ENCODE measurements at regions not wholly inside any gene's neighbourhood (a gene's known extent, or its start where the extent isn't known, plus 50 kb on each side); places are given as distances from the start of the nearest gene placed in this dataset.

GRCh38 chr14:26191123-26191522 lies 406.7 kb downstream of the NOVA1 start:
- Histone ChIP-seq H2AFZ (ENCODE audit: low read length) (no peak overlapping the region), H3K4me1 (ENCODE audit: low read length) (no peaks in the 10 kb centered on the region), H3K4me2 (ENCODE audit: low read depth, low read length, poor library complexity, severe bottlenecking) (no peak overlapping the region), H3K4me3 (ENCODE audit: low read length) (no peak overlapping the region), H4K20me1 (ENCODE audit: insufficient read depth, low read depth, low read length) (no peaks in the 10 kb centered on the region), H3K9me3 (ENCODE audit: low read length) (peaks cover 85% of the 10 kb centered on the region), H3K9ac (ENCODE audit: low read length) (no peak overlapping the region), H3K9me2 (replicated peaks; ENCODE audit: insufficient read depth, low read length) (no peaks in the 10 kb centered on the region), H3K27ac (ENCODE audit: low read length) (no peak overlapping the region), H3K36me3 (ENCODE audit: insufficient read depth, low read length) (no peaks in the 10 kb centered on the region), H3K79me2 (ENCODE audit: low read length) (no peaks in the 10 kb centered on the region), H3K27me3 (ENCODE audit: low read length) (no peaks in the 10 kb centered on the region)
- no peak for DNase-seq

DNA sequence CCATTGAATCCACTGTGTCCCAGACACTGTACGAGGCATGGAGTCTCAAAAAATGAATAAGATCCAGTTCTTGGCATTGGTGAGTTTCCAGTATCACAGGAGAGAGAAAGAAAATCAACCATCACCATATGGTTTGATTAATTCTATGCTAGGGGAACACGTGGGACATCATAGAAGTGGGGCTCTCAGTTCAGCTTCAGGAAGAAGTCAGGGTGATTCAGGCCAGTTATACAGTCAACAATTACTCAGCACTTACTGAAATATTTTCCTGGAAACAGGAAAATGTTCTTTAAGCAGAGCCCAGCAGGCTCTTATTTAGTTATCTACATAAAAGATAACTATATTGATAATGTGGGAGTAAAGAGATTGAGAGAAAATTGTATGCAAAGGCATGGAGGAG lies 407.2 kb downstream of the NOVA1 start:
- Histone ChIP-seq H3K27me3 (ENCODE audit: low read length) (no peaks in the 10 kb centered on the region), H3K27ac (ENCODE audit: low read length) (no peak overlapping the region), H3K79me2 (ENCODE audit: low read length) (no peaks in the 10 kb centered on the region), H3K4me1 (ENCODE audit: low read length) (no peaks in the 10 kb centered on the region), H3K36me3 (ENCODE audit: insufficient read depth, low read length) (no peaks in the 10 kb centered on the region), H3K4me2 (ENCODE audit: low read depth, low read length, poor library complexity, severe bottlenecking) (no peak overlapping the region), H2AFZ (ENCODE audit: low read length) (no peak overlapping the region), H3K4me3 (ENCODE audit: low read length) (no peak overlapping the region), H3K9me3 (ENCODE audit: low read length) (peaks cover 84% of the 10 kb centered on the region), H3K9ac (ENCODE audit: low read length) (no peak overlapping the region), H4K20me1 (ENCODE audit: insufficient read depth, low read depth, low read length) (no peaks in the 10 kb centered on the region), H3K9me2 (replicated peaks; ENCODE audit: insufficient read depth, low read length) (no peaks in the 10 kb centered on the region)
- no peak for DNase-seq

GRCh38 chr14:26187996-26188620 lies 409.7 kb downstream of the NOVA1 start:
- H3K27ac ChIP-seq (ENCODE audit: low read length), result no peak overlapping the region
- H2AFZ ChIP-seq (ENCODE audit: low read length), result no peak overlapping the region
- no peak overlapping the region for H3K4me2 ChIP-seq (ENCODE audit: low read depth, low read length, poor library complexity, severe bottlenecking)
- no peak overlapping the region for H3K4me3 ChIP-seq (ENCODE audit: low read length)
- no peaks in the 10 kb centered on the region for H3K27me3 ChIP-seq (ENCODE audit: low read length)
- no peaks in the 10 kb centered on the region for H3K79me2 ChIP-seq (ENCODE audit: low read length)
- H3K36me3 ChIP-seq (ENCODE audit: insufficient read depth, low read length), result no peaks in the 10 kb centered on the region
- DNase-seq, result no peak
- H3K9ac ChIP-seq (ENCODE audit: low read length), result no peak overlapping the region
- no peaks in the 10 kb centered on the region for H4K20me1 ChIP-seq (ENCODE audit: insufficient read depth, low read depth, low read length)
- H3K9me3 ChIP-seq (ENCODE audit: low read length), result peaks cover 78% of the 10 kb centered on the region
- no peaks in the 10 kb centered on the region for H3K9me2 ChIP-seq (replicated peaks; ENCODE audit: insufficient read depth, low read length)
- no peaks in the 10 kb centered on the region for H3K4me1 ChIP-seq (ENCODE audit: low read length)

DNA sequence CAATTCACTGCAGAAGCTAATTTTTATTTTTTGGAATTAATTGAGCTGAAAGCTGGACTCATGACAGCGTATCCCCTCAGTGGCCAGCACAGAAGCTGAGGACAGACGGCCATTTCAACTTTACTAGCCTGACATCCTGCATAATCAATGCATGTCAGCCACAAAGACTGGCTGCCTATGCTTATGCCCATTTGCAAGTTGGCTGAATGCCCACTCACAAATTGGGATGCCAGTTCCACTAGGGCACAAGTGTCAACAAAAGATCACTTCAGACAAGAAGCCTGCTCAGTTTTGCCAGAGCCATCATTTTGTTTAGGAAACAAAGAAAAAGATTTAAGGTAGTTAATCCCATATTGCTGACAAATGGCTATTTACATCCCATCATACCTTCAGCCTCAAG lies 417.6 kb downstream of the NOVA1 start:
- H3K4me3 ChIP-seq (ENCODE audit: low read length), result no peak overlapping the region
- no peaks in the 10 kb centered on the region for H3K79me2 ChIP-seq (ENCODE audit: low read length)
- H3K4me1 ChIP-seq (ENCODE audit: low read length), result no peaks in the 10 kb centered on the region
- H2AFZ ChIP-seq (ENCODE audit: low read length), result no peak overlapping the region
- H3K9me3 ChIP-seq (ENCODE audit: low read length), result peaks cover 73% of the 10 kb centered on the region
- no peak overlapping the region for H3K27ac ChIP-seq (ENCODE audit: low read length)
- DNase-seq, result no peak
- no peak overlapping the region for H3K4me2 ChIP-seq (ENCODE audit: low read depth, low read length, poor library complexity, severe bottlenecking)
- no peaks in the 10 kb centered on the region for H3K9me2 ChIP-seq (replicated peaks; ENCODE audit: insufficient read depth, low read length)
- no peak overlapping the region for H3K9ac ChIP-seq (ENCODE audit: low read length)
- H4K20me1 ChIP-seq (ENCODE audit: insufficient read depth, low read depth, low read length), result no peaks in the 10 kb centered on the region
- H3K36me3 ChIP-seq (ENCODE audit: insufficient read depth, low read length), result no peaks in the 10 kb centered on the region
- no peaks in the 10 kb centered on the region for H3K27me3 ChIP-seq (ENCODE audit: low read length)

DNA sequence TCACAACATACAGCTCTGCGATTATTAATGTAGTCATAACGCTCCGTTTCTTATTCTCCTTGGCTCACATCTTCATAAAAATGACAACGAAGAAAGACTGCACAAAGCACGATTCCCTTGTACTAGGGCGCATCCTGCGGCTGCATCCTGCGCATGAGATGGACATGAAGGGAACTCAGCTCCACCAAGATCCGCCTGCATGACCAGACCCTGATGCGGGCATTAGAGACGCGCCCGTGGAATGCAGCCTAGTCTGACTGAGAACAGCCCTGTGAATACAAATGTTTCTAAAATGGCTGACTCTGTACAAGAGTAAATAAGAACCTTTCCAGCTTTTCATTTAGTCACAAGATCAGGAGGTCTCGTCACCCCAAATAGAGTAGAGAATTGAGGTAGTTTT lies 422.2 kb downstream of the NOVA1 start:
- Histone ChIP-seq H2AFZ (ENCODE audit: low read length) (no peak overlapping the region), H3K9me2 (replicated peaks; ENCODE audit: insufficient read depth, low read length) (no peaks in the 10 kb centered on the region), H3K36me3 (ENCODE audit: insufficient read depth, low read length) (no peaks in the 10 kb centered on the region), H3K4me2 (ENCODE audit: low read depth, low read length, poor library complexity, severe bottlenecking) (no peak overlapping the region), H3K9me3 (ENCODE audit: low read length) (peaks cover 81% of the 10 kb centered on the region), H3K27me3 (ENCODE audit: low read length) (no peaks in the 10 kb centered on the region), H3K4me1 (ENCODE audit: low read length) (no peaks in the 10 kb centered on the region), H3K79me2 (ENCODE audit: low read length) (no peaks in the 10 kb centered on the region), H4K20me1 (ENCODE audit: insufficient read depth, low read depth, low read length) (no peaks in the 10 kb centered on the region), H3K4me3 (ENCODE audit: low read length) (no peak overlapping the region), H3K27ac (ENCODE audit: low read length) (no peak overlapping the region), H3K9ac (ENCODE audit: low read length) (no peak overlapping the region)
- DNase-seq, result no peak

- Histone ChIP-seq H3K36me3 (ENCODE audit: insufficient read depth, low read length) (no peaks in the 10 kb centered on the region), H4K20me1 (ENCODE audit: insufficient read depth, low read depth, low read length) (no peaks in the 10 kb centered on the region), H3K79me2 (ENCODE audit: low read length) (no peaks in the 10 kb centered on the region), H3K4me3 (ENCODE audit: low read length) (no peak overlapping the region), H3K9me2 (replicated peaks; ENCODE audit: insufficient read depth, low read length) (no peaks in the 10 kb centered on the region), H3K9me3 (ENCODE audit: low read length) (peaks cover 76% of the 10 kb centered on the region), H3K4me1 (ENCODE audit: low read length) (no peaks in the 10 kb centered on the region), H3K9ac (ENCODE audit: low read length) (no peak overlapping the region), H3K27ac (ENCODE audit: low read length) (no peak overlapping the region), H3K4me2 (ENCODE audit: low read depth, low read length, poor library complexity, severe bottlenecking) (no peak overlapping the region), H3K27me3 (ENCODE audit: low read length) (no peaks in the 10 kb centered on the region), H2AFZ (ENCODE audit: low read length) (no peak overlapping the region)
- no peak for DNase-seq
Observed at GRCh38 chr14:26174395-26174794, 423.4 kb downstream of the NOVA1 start.

DNA sequence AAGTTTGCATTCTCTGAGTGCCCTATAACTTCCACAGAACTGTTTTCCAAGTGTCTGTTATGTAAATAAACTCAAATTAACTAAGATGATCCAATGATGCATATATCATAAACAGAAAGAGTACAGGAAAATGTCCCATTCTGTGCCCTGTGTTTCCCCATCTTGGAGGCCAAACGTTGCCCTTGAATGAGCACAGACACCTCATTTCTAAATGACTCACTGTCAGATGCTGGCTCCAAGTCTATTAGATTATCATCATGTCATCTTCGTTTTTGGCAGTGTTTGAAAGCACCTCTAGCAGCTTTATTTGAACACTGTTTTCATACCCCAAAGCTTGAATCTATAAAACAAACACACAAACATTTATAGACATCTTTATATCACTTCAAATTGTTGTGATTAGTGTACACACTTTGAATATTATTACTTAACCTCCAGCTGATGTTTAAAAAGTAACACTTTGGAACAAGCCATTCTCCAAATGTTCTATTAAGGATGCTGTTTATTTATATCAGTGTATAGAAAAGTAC lies 424.2 kb downstream of the NOVA1 start:
- Histone ChIP-seq H3K27ac (ENCODE audit: low read length) (no peak overlapping the region), H3K4me3 (ENCODE audit: low read length) (no peak overlapping the region), H2AFZ (ENCODE audit: low read length) (no peak overlapping the region), H4K20me1 (ENCODE audit: insufficient read depth, low read depth, low read length) (no peaks in the 10 kb centered on the region), H3K4me2 (ENCODE audit: low read depth, low read length, poor library complexity, severe bottlenecking) (no peak overlapping the region), H3K27me3 (ENCODE audit: low read length) (no peaks in the 10 kb centered on the region), H3K9ac (ENCODE audit: low read length) (no peak overlapping the region), H3K36me3 (ENCODE audit: insufficient read depth, low read length) (no peaks in the 10 kb centered on the region), H3K9me2 (replicated peaks; ENCODE audit: insufficient read depth, low read length) (no peaks in the 10 kb centered on the region), H3K79me2 (ENCODE audit: low read length) (no peaks in the 10 kb centered on the region), H3K4me1 (ENCODE audit: low read length) (no peaks in the 10 kb centered on the region), H3K9me3 (ENCODE audit: low read length) (peaks cover 78% of the 10 kb centered on the region)
- DNase-seq, result no peak

DNA sequence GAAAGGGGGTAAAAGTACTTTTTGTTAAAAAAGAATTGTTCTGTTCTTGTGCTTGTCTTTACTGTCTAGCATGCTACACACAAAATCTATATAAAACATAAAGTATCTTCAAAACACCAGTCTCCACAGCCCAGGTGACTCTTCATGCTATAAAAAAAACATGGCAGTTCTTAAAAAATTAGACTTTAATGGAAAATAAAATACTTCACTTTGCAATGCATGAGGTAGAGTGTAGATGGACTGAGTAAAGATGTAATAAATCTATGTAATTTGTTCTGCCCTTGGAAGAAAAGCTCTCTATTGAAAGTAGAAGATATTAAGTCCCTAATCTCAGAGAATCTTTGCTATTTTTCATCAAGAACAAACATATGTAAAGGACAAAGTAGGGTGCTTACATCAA lies 425.4 kb downstream of the NOVA1 start:
- Histone ChIP-seq H3K4me1 (ENCODE audit: low read length) (no peaks in the 10 kb centered on the region), H3K27ac (ENCODE audit: low read length) (no peak overlapping the region), H3K79me2 (ENCODE audit: low read length) (no peaks in the 10 kb centered on the region), H3K36me3 (ENCODE audit: insufficient read depth, low read length) (no peaks in the 10 kb centered on the region), H2AFZ (ENCODE audit: low read length) (no peak overlapping the region), H3K4me2 (ENCODE audit: low read depth, low read length, poor library complexity, severe bottlenecking) (no peak overlapping the region), H3K9ac (ENCODE audit: low read length) (no peak overlapping the region), H3K4me3 (ENCODE audit: low read length) (no peak overlapping the region), H4K20me1 (ENCODE audit: insufficient read depth, low read depth, low read length) (no peaks in the 10 kb centered on the region), H3K27me3 (ENCODE audit: low read length) (no peaks in the 10 kb centered on the region), H3K9me2 (replicated peaks; ENCODE audit: insufficient read depth, low read length) (no peaks in the 10 kb centered on the region), H3K9me3 (ENCODE audit: low read length) (peaks cover 77% of the 10 kb centered on the region)
- no peak for DNase-seq

All from Karpas-422 (cell line).